Astrocyte of the spinal cord (primary cell): ENCODE measurements at regions not wholly inside any gene's neighbourhood (a gene's known extent, or its start where the extent isn't known, plus 50 kb on each side); places are given as distances from the start of the nearest gene placed in this dataset.
"Not testable (repeated sequence)": the region's sequence is repeated elsewhere in the genome, so short reads cannot be mapped to it uniquely, and the experiment has no call there.

Source experiments
- DNase-seq: peaks from one replicate; pipeline ENCODE4 v3.0.0; 2011; ENCODE audit warnings: low read depth, low spot score
- H3K4me3 ChIP-seq: 2 replicates; pipeline ENCODE4 v1.5.1; 2011; ENCODE audit warnings: low read depth, mild to moderate bottlenecking, low read length, moderate library complexity
- in situ Hi-C: cut with HindIII; loops from 2 replicates; pipeline ENCODE4 v1.10.0; 2017; ENCODE audit warnings: low sequenced_read_pairs
- TF ChIP-seq, protein P1 (sequence below): IDR thresholded peaks from 2 replicates; pipeline ENCODE4 v1.5.1; 2012; ENCODE audit warnings: low read depth, mild to moderate bottlenecking, low read length, inconsistent platforms

DNA sequence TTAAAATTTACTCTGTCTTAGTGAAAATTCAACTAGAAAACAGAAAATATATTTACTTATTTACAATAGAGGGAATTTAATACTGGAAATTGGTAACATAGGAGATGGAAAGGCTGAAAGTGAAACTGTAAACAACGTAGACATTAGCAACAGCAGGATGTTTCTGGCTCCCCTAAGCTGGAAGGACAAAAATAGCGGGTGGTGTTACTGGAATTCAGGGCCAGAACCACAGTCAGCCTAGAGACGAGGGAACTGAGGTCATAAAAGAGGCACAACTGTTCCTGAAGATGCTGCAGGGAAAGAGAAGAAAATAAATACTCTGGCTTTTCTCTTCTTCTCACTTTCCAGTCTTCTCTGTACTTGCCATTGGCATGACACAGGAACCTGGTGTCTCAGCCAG is 80.4 kb upstream of the NIPBL start:
- in situ Hi-C loops = no loop called here
- peak; percentile 5 for DNase-seq
- no peak overlapping the region for H3K4me3 ChIP-seq
- TF ChIP-seq, protein P1, sequence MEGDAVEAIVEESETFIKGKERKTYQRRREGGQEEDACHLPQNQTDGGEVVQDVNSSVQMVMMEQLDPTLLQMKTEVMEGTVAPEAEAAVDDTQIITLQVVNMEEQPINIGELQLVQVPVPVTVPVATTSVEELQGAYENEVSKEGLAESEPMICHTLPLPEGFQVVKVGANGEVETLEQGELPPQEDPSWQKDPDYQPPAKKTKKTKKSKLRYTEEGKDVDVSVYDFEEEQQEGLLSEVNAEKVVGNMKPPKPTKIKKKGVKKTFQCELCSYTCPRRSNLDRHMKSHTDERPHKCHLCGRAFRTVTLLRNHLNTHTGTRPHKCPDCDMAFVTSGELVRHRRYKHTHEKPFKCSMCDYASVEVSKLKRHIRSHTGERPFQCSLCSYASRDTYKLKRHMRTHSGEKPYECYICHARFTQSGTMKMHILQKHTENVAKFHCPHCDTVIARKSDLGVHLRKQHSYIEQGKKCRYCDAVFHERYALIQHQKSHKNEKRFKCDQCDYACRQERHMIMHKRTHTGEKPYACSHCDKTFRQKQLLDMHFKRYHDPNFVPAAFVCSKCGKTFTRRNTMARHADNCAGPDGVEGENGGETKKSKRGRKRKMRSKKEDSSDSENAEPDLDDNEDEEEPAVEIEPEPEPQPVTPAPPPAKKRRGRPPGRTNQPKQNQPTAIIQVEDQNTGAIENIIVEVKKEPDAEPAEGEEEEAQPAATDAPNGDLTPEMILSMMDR = no peak

DNA sequence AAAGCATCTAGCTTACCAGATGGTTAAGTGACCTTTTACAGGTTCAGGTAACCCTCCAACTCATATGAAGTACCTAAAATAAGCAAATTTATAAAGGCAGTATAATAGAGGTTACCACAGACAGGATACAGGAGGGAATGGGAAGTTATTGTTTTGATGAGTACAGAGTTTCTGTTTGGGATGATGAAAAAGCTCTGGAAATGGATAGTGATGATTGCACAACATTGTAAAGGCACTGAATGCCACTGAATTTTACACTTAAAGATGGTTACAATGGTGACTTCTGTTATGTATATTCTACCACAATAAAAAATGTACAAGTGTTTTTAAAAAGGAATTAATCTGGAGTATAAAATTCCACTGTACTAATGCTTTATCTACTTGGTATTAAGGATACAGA is 75.0 kb upstream of the NIPBL start:
- in situ Hi-C loops = no loop called here
- TF ChIP-seq, protein P1 = no peak
- H3K4me3 ChIP-seq = no peak overlapping the region
- DNase-seq = no peak

DNA sequence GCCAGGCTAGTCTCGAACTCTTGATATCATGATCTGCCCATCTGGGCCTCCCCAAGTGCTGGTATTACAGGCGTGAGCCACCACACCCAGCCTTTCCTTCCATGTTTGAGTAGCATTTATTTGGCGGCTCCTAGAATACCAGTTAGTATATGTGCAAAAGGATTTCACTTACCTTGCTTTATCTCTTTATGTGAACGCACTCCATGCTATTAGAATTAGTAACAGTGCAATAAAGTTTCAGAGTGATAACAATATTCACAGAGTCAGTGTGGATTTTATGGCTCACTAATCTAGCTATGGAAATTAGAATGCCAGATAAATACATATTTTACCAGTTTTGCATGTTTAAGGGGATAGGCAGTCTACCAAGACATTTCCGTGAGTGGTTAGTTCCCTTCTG is 74.4 kb upstream of the NIPBL start:
- TF ChIP-seq, protein P1 = no peak
- H3K4me3 ChIP-seq = no peak overlapping the region
- in situ Hi-C loops = no loop called here
- DNase-seq = no peak

DNA sequence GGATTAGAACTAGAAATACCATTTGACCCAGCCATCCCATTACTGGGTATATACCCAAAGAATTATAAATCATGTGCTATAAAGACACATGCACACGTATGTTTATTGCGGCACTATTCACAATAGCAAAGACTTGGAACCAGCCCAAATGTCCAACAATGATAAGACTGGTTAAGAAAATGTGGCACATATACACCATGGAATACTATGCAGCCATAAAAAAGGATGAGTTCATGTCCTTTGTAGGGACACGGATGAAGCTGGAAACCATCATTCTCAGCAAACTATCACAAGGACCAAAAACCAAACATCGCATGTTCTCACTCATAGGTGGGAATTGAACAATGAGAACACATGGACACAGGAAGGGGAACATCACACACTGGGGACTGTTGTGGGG is 63.3 kb upstream of the NIPBL start:
- DNase-seq, in situ Hi-C loops: not testable (repeated sequence)

DNA sequence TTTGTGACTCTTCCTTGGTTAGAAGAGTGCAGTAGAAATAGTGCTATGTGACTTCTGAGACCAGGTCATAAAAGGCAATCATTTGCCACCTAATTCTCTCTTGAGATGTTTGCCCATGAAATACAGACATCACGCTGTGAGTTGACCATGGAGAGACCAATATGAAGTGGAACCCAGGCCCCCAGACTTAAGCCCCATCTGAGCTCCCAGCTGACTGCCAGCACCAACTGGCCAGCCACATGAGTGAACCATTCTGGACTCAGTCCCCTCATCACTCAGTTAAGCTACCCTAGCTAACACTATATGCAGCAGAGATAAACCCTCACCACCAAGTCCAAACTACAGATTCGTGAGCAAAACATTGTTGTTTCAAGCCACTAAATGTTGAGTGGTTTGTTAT is 60.7 kb upstream of the NIPBL start:
- H3K4me3 ChIP-seq = no peak overlapping the region
- DNase-seq = no peak
- in situ Hi-C loops = no loop called here
- TF ChIP-seq, protein P1 = no peak

More for the DNA sequence above, 63.3 kb upstream of the NIPBL start:
- not testable (repeated sequence) for H3K4me3 ChIP-seq

DNA sequence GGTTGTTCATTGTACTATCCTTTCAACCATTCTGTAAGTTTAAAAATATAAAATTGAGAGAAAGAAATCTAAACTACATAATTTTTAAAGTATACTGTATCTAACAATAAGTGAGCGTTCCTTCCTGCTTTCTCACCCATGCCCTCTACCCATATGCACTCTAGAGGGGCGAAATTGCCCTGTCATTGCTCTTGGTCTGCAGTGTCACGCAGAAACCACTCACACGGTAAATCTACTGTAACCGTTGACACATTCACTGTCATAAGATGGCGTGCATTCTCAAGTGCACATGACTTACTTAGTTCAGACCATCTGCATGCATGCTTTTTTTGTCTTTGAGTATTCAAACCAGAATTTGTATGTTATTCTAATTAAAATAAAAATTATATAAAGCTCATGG is 55.7 kb upstream of the NIPBL start:
- in situ Hi-C loops = no loop called here
- TF ChIP-seq, protein P1 = no peak
- no peak overlapping the region for H3K4me3 ChIP-seq
- DNase-seq = no peak

DNA sequence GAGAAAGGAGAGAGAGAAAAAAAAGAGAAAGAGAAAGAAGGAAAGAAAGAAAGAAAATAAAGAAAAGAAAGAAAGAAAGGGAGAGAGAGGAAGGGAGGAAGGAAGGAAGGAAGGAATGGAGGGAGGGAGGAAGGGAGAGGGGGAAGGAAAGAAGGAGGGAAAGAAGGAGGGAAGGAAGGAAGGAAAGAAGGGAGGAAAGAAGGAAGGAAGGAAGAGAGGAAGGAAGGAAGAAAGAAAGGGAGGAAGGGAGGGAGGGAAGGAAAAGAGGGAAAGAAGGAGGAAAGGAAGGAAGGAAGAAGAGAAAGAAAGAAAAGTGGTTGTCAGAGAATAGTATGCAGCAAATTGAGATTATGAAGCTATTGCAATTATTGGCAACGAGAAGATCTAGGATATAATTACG is 49.9 kb upstream of the NIPBL start:
- TF ChIP-seq, protein P1 = no peak
- in situ Hi-C loops = no loop called here
- H3K4me3 ChIP-seq = no peak overlapping the region
- no peak for DNase-seq
